NT2/D1 (cell line): ENCODE measurements at regions not wholly inside any gene's neighbourhood (a gene's known extent, or its start where the extent isn't known, plus 50 kb on each side); places are given as distances from the start of the nearest gene placed in this dataset.

ENCODE experiments used
- YY1 ChIP-seq: IDR thresholded peaks from 2 replicates; pipeline ENCODE4 v1.6.1; 2011; ENCODE audit not compliant: insufficient read length, insufficient read depth
- ZNF274 ChIP-seq: IDR thresholded peaks from 2 replicates; pipeline ENCODE4 v1.6.1; 2011; ENCODE audit warnings: mild to moderate bottlenecking, low read depth, low read length

DNA sequence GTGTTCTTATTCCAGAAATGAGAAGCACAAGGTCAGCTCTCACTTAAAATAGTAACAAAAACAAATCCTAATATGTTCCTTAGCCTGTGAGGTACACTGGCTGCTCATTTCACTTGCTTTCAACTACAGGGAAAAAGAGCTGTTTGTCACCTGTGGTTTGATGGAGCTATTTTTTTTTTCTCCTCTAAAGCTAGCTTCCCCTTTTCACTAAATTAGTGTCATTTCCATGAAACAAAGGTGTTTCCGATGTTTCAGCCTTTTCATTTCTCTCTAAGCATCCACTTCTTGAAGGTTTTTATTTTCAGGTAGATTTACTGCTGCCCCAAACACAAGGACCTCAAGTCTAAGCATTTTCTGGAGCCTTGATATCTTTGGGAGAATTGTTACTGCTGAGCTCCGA, 148.6 kb downstream of the RBMX2 start:
- TF ChIP-seq YY1 = no peak
- no peak for TF ChIP-seq ZNF274
